ENCODE measurements at regions not wholly inside any gene's neighbourhood (a gene's known extent, or its start where the extent isn't known, plus 50 kb on each side); places are given as distances from the start of the nearest gene placed in this dataset.

- ChIA-PET CTCF (no interaction called here), POLR2A (no interaction called here)
- peaks cover 1 to 14% (median 11%) of the 10 kb centered on the region in 3 donors for H3K9me3 Mint-ChIP-seq
- ATAC-seq (replicated peaks in 1 of 4): no peak
- no peak overlapping the region for H3K4me3 Mint-ChIP-seq
- no peaks in the 10 kb centered on the region for H3K27me3 Mint-ChIP-seq
- H3K27ac Mint-ChIP-seq: no peak overlapping the region
- no peak for DNase-seq
- H3K36me3 ChIP-seq (ENCODE audit: control insufficient read depth in 2 of 2, extremely low read depth in 1 of 2, insufficient read depth in 1 of 2, low read length in 1 of 2): no peaks in the 10 kb centered on the region
- H3K9me3 ChIP-seq: no peaks in the 10 kb centered on the region
- H3K27ac ChIP-seq (ENCODE audit: low read length): no peak overlapping the region
- no peaks in the 10 kb centered on the region for H3K4me1 ChIP-seq (ENCODE audit: control insufficient read depth in 1 of 2, extremely low read depth in 1 of 2, insufficient read depth in 2 of 2, low read length in 2 of 2)
- no peaks in the 10 kb centered on the region for H3K36me3 Mint-ChIP-seq
- H3K4me1 Mint-ChIP-seq: no peaks in the 10 kb centered on the region
- no peaks in the 10 kb centered on the region for H3K27me3 ChIP-seq (replicated peaks in 1 of 2; ENCODE audit: control insufficient read depth in 2 of 2, extremely low read depth in 1 of 2, insufficient read depth in 2 of 2, low read length in 1 of 2)
- no CpG with 5 or more reads among the region's 4 CpGs for WGBS (ENCODE audit: insufficient coverage)
- H3K4me3 ChIP-seq (ENCODE audit: control insufficient read depth in 1 of 2, extremely low read depth in 1 of 2, low read length in 1 of 2): no peak overlapping the region
Measured at GRCh38 chr14:42192738-42193653, 586.3 kb downstream of the LRFN5 start.

GRCh38 chr14:42190744-42191143 is 584.1 kb downstream of the LRFN5 start:
- no peak overlapping the region for H3K4me3 Mint-ChIP-seq
- ChIA-PET CTCF (no interaction called here), POLR2A (no interaction called here)
- Histone ChIP-seq H3K9me3 (no peaks in the 10 kb centered on the region), H3K4me3 (ENCODE audit: control insufficient read depth in 1 of 2, extremely low read depth in 1 of 2, low read length in 1 of 2) (no peak overlapping the region), H3K27ac (ENCODE audit: low read length) (no peak overlapping the region), H3K27me3 (replicated peaks in 1 of 2; ENCODE audit: control insufficient read depth in 2 of 2, extremely low read depth in 1 of 2, insufficient read depth in 2 of 2, low read length in 1 of 2) (no peaks in the 10 kb centered on the region), H3K4me1 (ENCODE audit: control insufficient read depth in 1 of 2, extremely low read depth in 1 of 2, insufficient read depth in 2 of 2, low read length in 2 of 2) (no peaks in the 10 kb centered on the region), H3K36me3 (ENCODE audit: control insufficient read depth in 2 of 2, extremely low read depth in 1 of 2, insufficient read depth in 1 of 2, low read length in 1 of 2) (no peaks in the 10 kb centered on the region)
- H3K27ac Mint-ChIP-seq: no peak overlapping the region
- DNase-seq (no peak), ATAC-seq (replicated peaks in 1 of 4) (no peak)
- no peaks in the 10 kb centered on the region for H3K36me3 Mint-ChIP-seq
- H3K9me3 Mint-ChIP-seq: peaks cover 0 to 16% (median 14%) of the 10 kb centered on the region in 3 donors
- WGBS (ENCODE audit: insufficient coverage): no CpG with 5 or more reads among the region's 1 CpG
- H3K4me1 Mint-ChIP-seq: no peaks in the 10 kb centered on the region
- no peaks in the 10 kb centered on the region for H3K27me3 Mint-ChIP-seq

DNA sequence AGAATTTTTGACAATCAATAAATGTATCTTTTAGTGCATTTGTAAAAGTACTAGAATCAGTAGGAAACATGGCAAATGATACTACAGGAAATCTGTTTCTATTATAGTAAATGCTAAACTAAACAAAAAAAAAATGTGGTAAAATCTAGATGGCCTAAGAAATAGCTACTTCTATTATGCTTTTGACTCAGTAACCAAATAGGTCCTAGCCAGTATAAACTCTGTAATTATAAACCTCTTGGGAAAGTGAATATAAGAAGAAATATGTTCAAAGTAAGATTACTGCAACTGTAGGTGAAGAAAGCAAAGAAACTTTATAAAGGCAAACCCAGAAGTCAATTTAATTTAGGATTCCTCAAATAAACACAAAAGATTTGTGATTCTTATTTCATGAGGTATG is 581.2 kb downstream of the LRFN5 start:
- no peaks in the 10 kb centered on the region for H3K4me1 Mint-ChIP-seq

DNA sequence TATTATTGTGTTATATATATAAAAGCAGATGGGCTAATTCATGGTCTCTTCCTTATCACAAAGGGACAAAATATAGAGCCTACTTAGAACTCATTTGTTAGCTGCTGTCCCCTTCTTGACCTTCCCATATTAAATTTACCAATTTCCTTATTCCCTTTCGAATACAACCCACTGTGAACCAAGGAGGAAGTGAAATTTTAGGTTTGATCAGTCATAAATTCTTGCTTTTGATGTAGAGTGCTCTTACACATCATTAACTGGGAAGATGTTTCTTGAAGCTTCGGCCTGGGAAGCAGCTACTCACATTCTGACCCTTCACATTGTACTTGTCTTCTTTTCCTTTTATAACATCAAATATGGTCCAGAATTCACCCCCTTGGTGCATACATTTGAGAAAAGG is 579.0 kb downstream of the LRFN5 start:
- no peaks in the 10 kb centered on the region for H3K27me3 Mint-ChIP-seq
- no peaks in the 10 kb centered on the region for H3K36me3 ChIP-seq (ENCODE audit: control insufficient read depth in 2 of 2, extremely low read depth in 1 of 2, insufficient read depth in 1 of 2, low read length in 1 of 2)
- H3K4me1 Mint-ChIP-seq: no peaks in the 10 kb centered on the region
- no peak for ATAC-seq (replicated peaks in 1 of 4)
- ChIA-PET CTCF (no interaction called here), POLR2A (no interaction called here)
- DNase-seq: no peak
- WGBS (ENCODE audit: insufficient coverage): no CpG with 5 or more reads among the region's 2 CpGs
- H3K4me3 Mint-ChIP-seq: no peak overlapping the region
- no peak overlapping the region for H3K27ac Mint-ChIP-seq
- no peaks in the 10 kb centered on the region for H3K4me1 ChIP-seq (ENCODE audit: control insufficient read depth in 1 of 2, extremely low read depth in 1 of 2, insufficient read depth in 2 of 2, low read length in 2 of 2)
- no peaks in the 10 kb centered on the region for H3K36me3 Mint-ChIP-seq
- H3K4me3 ChIP-seq (ENCODE audit: control insufficient read depth in 1 of 2, extremely low read depth in 1 of 2, low read length in 1 of 2): no peak overlapping the region
- H3K9me3 ChIP-seq: no peaks in the 10 kb centered on the region
- peaks cover 2 to 15% (median 13%) of the 10 kb centered on the region in 3 donors for H3K9me3 Mint-ChIP-seq
- H3K27me3 ChIP-seq (replicated peaks in 1 of 2; ENCODE audit: control insufficient read depth in 2 of 2, extremely low read depth in 1 of 2, insufficient read depth in 2 of 2, low read length in 1 of 2): no peaks in the 10 kb centered on the region
- H3K27ac ChIP-seq (ENCODE audit: low read length): no peak overlapping the region

More for the DNA sequence above, 581.2 kb downstream of the LRFN5 start:
- CTCF ChIA-PET: no interaction called here
- Histone ChIP-seq H3K36me3 (ENCODE audit: control insufficient read depth in 2 of 2, extremely low read depth in 1 of 2, insufficient read depth in 1 of 2, low read length in 1 of 2) (no peaks in the 10 kb centered on the region), H3K9me3 (no peaks in the 10 kb centered on the region), H3K27ac (ENCODE audit: low read length) (no peak overlapping the region), H3K4me1 (ENCODE audit: control insufficient read depth in 1 of 2, extremely low read depth in 1 of 2, insufficient read depth in 2 of 2, low read length in 2 of 2) (no peaks in the 10 kb centered on the region), H3K27me3 (replicated peaks in 1 of 2; ENCODE audit: control insufficient read depth in 2 of 2, extremely low read depth in 1 of 2, insufficient read depth in 2 of 2, low read length in 1 of 2) (no peaks in the 10 kb centered on the region), H3K4me3 (ENCODE audit: control insufficient read depth in 1 of 2, extremely low read depth in 1 of 2, low read length in 1 of 2) (no peak overlapping the region)
- Mint-ChIP-seq H3K27ac (no peak overlapping the region), H3K4me3 (no peak overlapping the region), H3K36me3 (no peaks in the 10 kb centered on the region), H3K9me3 (peaks cover 0 to 16% (median 15%) of the 10 kb centered on the region in 3 donors), H3K27me3 (no peaks in the 10 kb centered on the region)
- POLR2A ChIA-PET: no interaction called here
- ATAC-seq (replicated peaks in 1 of 4): no peak
- no peak for DNase-seq

DNA sequence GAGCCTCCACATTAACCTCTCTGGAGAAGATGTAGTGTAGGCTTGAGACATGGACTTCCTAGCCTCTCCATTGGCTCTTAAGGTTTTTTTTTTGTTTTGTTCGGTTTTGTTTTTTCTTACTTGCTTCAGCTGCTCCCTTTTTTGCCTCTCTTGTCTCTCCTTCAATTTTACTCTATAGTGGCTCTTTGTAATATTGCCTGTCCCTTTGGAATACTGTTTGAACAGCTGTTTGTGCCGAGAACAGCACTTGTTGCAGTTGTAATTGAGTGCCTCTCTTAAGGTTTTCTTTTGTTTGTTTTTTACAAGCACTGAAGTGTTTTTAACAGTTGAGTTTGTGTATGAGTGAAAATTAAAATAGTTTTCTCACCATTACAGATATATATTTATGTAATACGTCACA is 567.7 kb downstream of the LRFN5 start:
- Mint-ChIP-seq H3K4me3 (no peak overlapping the region), H3K27ac (no peak overlapping the region), H3K4me1 (no peaks in the 10 kb centered on the region), H3K27me3 (no peaks in the 10 kb centered on the region), H3K9me3 (peaks cover 4 to 10% (median 6%) of the 10 kb centered on the region in 3 donors), H3K36me3 (no peaks in the 10 kb centered on the region)
- H3K4me1 ChIP-seq (ENCODE audit: control insufficient read depth in 1 of 2, extremely low read depth in 1 of 2, insufficient read depth in 2 of 2, low read length in 2 of 2): no peaks in the 10 kb centered on the region
- no peaks in the 10 kb centered on the region for H3K9me3 ChIP-seq
- ChIA-PET CTCF (no interaction called here), POLR2A (no interaction called here)
- no peak for DNase-seq
- H3K27me3 ChIP-seq (replicated peaks in 1 of 2; ENCODE audit: control insufficient read depth in 2 of 2, extremely low read depth in 1 of 2, insufficient read depth in 2 of 2, low read length in 1 of 2): no peaks in the 10 kb centered on the region
- H3K27ac ChIP-seq (ENCODE audit: low read length): no peak overlapping the region
- H3K4me3 ChIP-seq (ENCODE audit: control insufficient read depth in 1 of 2, extremely low read depth in 1 of 2, low read length in 1 of 2): no peak overlapping the region
- no CpG with 5 or more reads among the region's 3 CpGs for WGBS (ENCODE audit: insufficient coverage)
- no peaks in the 10 kb centered on the region for H3K36me3 ChIP-seq (ENCODE audit: control insufficient read depth in 2 of 2, extremely low read depth in 1 of 2, insufficient read depth in 1 of 2, low read length in 1 of 2)
- ATAC-seq (replicated peaks in 1 of 4): no peak

DNA sequence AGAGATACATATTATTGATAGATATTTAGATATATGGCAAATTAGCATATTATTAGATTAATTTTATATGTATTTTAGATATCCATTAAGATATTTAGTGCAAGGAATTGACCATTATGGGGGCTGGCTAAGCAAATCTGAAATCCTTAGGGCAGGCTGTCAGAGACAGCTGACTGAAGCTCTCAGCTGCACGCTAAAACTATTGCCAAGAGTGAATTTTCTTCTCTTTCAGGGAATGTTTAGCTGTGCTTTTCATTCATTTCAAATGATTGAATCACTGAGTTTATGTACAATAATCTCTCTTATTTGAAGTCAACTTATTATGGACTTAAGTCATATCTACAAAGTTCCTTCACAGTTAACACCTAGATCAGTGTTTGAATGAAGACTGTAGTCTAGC is 566.5 kb downstream of the LRFN5 start:
- Histone ChIP-seq H3K4me3 (ENCODE audit: control insufficient read depth in 1 of 2, extremely low read depth in 1 of 2, low read length in 1 of 2) (no peak overlapping the region), H3K27ac (ENCODE audit: low read length) (no peak overlapping the region), H3K27me3 (replicated peaks in 1 of 2; ENCODE audit: control insufficient read depth in 2 of 2, extremely low read depth in 1 of 2, insufficient read depth in 2 of 2, low read length in 1 of 2) (no peaks in the 10 kb centered on the region), H3K9me3 (no peaks in the 10 kb centered on the region), H3K36me3 (ENCODE audit: control insufficient read depth in 2 of 2, extremely low read depth in 1 of 2, insufficient read depth in 1 of 2, low read length in 1 of 2) (no peaks in the 10 kb centered on the region), H3K4me1 (ENCODE audit: control insufficient read depth in 1 of 2, extremely low read depth in 1 of 2, insufficient read depth in 2 of 2, low read length in 2 of 2) (no peaks in the 10 kb centered on the region)
- no peak overlapping the region for H3K4me3 Mint-ChIP-seq
- H3K27me3 Mint-ChIP-seq: no peaks in the 10 kb centered on the region
- H3K27ac Mint-ChIP-seq: no peak overlapping the region
- H3K9me3 Mint-ChIP-seq: peaks cover 4 to 20% (median 11%) of the 10 kb centered on the region in 3 donors
- POLR2A ChIA-PET: no interaction called here
- no peaks in the 10 kb centered on the region for H3K36me3 Mint-ChIP-seq
- H3K4me1 Mint-ChIP-seq: no peaks in the 10 kb centered on the region
- no CpG with 5 or more reads among the region's 1 CpG for WGBS (ENCODE audit: insufficient coverage)
- DNase-seq (no peak), ATAC-seq (replicated peaks in 1 of 4) (no peak)
- CTCF ChIA-PET: no interaction called here

GRCh38 chr14:42172304-42172703 is 565.6 kb downstream of the LRFN5 start:
- peaks cover 4 to 28% (median 11%) of the 10 kb centered on the region in 3 donors for H3K9me3 Mint-ChIP-seq
- Histone ChIP-seq H3K36me3 (ENCODE audit: control insufficient read depth in 2 of 2, extremely low read depth in 1 of 2, insufficient read depth in 1 of 2, low read length in 1 of 2) (no peaks in the 10 kb centered on the region), H3K27me3 (replicated peaks in 1 of 2; ENCODE audit: control insufficient read depth in 2 of 2, extremely low read depth in 1 of 2, insufficient read depth in 2 of 2, low read length in 1 of 2) (no peaks in the 10 kb centered on the region), H3K9me3 (no peaks in the 10 kb centered on the region), H3K27ac (ENCODE audit: low read length) (no peak overlapping the region), H3K4me1 (ENCODE audit: control insufficient read depth in 1 of 2, extremely low read depth in 1 of 2, insufficient read depth in 2 of 2, low read length in 2 of 2) (no peaks in the 10 kb centered on the region), H3K4me3 (ENCODE audit: control insufficient read depth in 1 of 2, extremely low read depth in 1 of 2, low read length in 1 of 2) (no peak overlapping the region)
- H3K4me3 Mint-ChIP-seq: no peak overlapping the region
- no peaks in the 10 kb centered on the region for H3K27me3 Mint-ChIP-seq
- POLR2A ChIA-PET: no interaction called here
- CTCF ChIA-PET: no interaction called here
- H3K36me3 Mint-ChIP-seq: no peaks in the 10 kb centered on the region
- no peak overlapping the region for H3K27ac Mint-ChIP-seq
- no peaks in the 10 kb centered on the region for H3K4me1 Mint-ChIP-seq
- WGBS (ENCODE audit: insufficient coverage): no CpG with 5 or more reads among the region's 1 CpG
- DNase-seq: no peak
- ATAC-seq (replicated peaks in 1 of 4): no peak
